ENCODE measurements at regions not wholly inside any gene's neighbourhood (a gene's known extent, or its start where the extent isn't known, plus 50 kb on each side); places are given as distances from the start of the nearest gene placed in this dataset.
"Not testable (repeated sequence)": the region's sequence is repeated elsewhere in the genome, so short reads cannot be mapped to it uniquely, and the experiment has no call there.

DNA sequence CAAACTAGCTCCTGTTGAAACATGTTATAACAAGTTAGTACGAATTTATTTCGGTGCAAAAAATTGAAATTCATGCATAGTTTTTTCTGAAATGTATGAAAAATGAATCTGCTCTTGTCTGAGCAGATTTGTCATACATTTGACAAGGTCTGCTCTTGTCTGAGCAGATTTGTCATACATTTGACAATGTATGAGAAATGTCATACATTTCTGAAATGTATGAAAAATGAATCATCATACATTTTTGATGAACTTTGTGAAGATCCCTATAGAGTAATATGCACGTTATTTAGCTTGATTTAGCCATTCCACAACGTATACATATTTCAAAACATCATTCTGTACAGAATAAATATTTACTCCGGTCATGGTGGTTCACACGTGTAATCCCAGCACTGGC is 85.9 kb upstream of the PARP8 start:
- POLR2A ChIA-PET = no interaction called here
- peaks cover 23 to 33% (median 32%) of the 10 kb centered on the region in 3 donors for H3K4me1 Mint-ChIP-seq

DNA sequence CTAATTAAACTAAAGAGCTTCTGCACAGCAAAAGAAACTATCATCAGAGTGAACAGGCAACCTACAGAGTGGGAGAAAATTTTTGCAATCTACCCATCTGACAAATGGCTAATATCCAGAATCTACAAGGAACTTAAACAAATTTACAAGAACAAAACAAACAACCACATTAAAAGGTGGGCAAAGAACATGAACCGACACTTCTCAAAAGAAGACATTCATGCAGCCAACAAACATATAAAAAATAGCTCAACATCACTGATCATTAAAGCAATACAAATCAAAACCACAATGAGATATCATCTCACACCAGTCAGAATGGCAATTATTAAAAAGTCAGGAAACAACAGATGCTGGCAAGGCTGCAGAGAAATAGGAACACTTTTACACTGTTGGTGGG is 84.6 kb upstream of the PARP8 start:
- DNase-seq; H3K27me3 Mint-ChIP-seq; H3K27me3 ChIP-seq (replicated peaks in 1 of 2; ENCODE audit: control insufficient read depth in 2 of 2, extremely low read depth in 1 of 2, insufficient read depth in 2 of 2, low read length in 1 of 2); H3K4me3 Mint-ChIP-seq; H3K9me3 Mint-ChIP-seq; H3K36me3 Mint-ChIP-seq; H3K27ac ChIP-seq (ENCODE audit: low read length); H3K9me3 ChIP-seq; POLR2A ChIA-PET; ATAC-seq (replicated peaks in 1 of 4); CTCF ChIA-PET; H3K36me3 ChIP-seq (ENCODE audit: control insufficient read depth in 2 of 2, extremely low read depth in 1 of 2, insufficient read depth in 1 of 2, low read length in 1 of 2); H3K4me1 ChIP-seq (ENCODE audit: control insufficient read depth in 1 of 2, extremely low read depth in 1 of 2, insufficient read depth in 2 of 2, low read length in 2 of 2); H3K4me3 ChIP-seq (ENCODE audit: control insufficient read depth in 1 of 2, extremely low read depth in 1 of 2, low read length in 1 of 2): not testable (repeated sequence)
- no CpG with 5 or more reads among the region's 1 CpG for WGBS (ENCODE audit: insufficient coverage)
- Mint-ChIP-seq H3K4me1 (peaks cover 10 to 20% (median 19%) of the 10 kb centered on the region in 3 donors), H3K27ac (peak overlapping the region in 1 of 2 donors; percentile 34)

More for the DNA sequence above, 85.9 kb upstream of the PARP8 start:
- Histone ChIP-seq H3K36me3 (ENCODE audit: control insufficient read depth in 2 of 2, extremely low read depth in 1 of 2, insufficient read depth in 1 of 2, low read length in 1 of 2) (no peaks in the 10 kb centered on the region), H3K27me3 (replicated peaks in 1 of 2; ENCODE audit: control insufficient read depth in 2 of 2, extremely low read depth in 1 of 2, insufficient read depth in 2 of 2, low read length in 1 of 2) (no peaks in the 10 kb centered on the region), H3K9me3 (peaks cover 1% of the 10 kb centered on the region), H3K27ac (ENCODE audit: low read length) (no peak overlapping the region), H3K4me3 (ENCODE audit: control insufficient read depth in 1 of 2, extremely low read depth in 1 of 2, low read length in 1 of 2) (no peak overlapping the region), H3K4me1 (ENCODE audit: control insufficient read depth in 1 of 2, extremely low read depth in 1 of 2, insufficient read depth in 2 of 2, low read length in 2 of 2) (no peaks in the 10 kb centered on the region)
- Mint-ChIP-seq H3K36me3 (peaks cover 6% of the 10 kb centered on the region), H3K9me3 (peaks cover 0 to 9% (median 5%) of the 10 kb centered on the region in 3 donors), H3K27me3 (no peaks in the 10 kb centered on the region), H3K27ac (no peak overlapping the region), H3K4me3 (no peak overlapping the region)
- CTCF ChIA-PET = no interaction called here
- DNase-seq = no peak
- WGBS (ENCODE audit: insufficient coverage) = 100% methylated on average over 1 of the region's 6 CpGs
- no peak for ATAC-seq (replicated peaks in 1 of 4)

GRCh38 chr5:50582699-50583098 is 83.7 kb upstream of the PARP8 start:
- no peaks in the 10 kb centered on the region for H3K27me3 Mint-ChIP-seq
- Histone ChIP-seq H3K4me3 (ENCODE audit: control insufficient read depth in 1 of 2, extremely low read depth in 1 of 2, low read length in 1 of 2) (no peak overlapping the region), H3K4me1 (ENCODE audit: control insufficient read depth in 1 of 2, extremely low read depth in 1 of 2, insufficient read depth in 2 of 2, low read length in 2 of 2) (no peaks in the 10 kb centered on the region), H3K36me3 (ENCODE audit: control insufficient read depth in 2 of 2, extremely low read depth in 1 of 2, insufficient read depth in 1 of 2, low read length in 1 of 2) (no peaks in the 10 kb centered on the region), H3K27me3 (replicated peaks in 1 of 2; ENCODE audit: control insufficient read depth in 2 of 2, extremely low read depth in 1 of 2, insufficient read depth in 2 of 2, low read length in 1 of 2) (no peaks in the 10 kb centered on the region), H3K9me3 (peaks cover 2% of the 10 kb centered on the region), H3K27ac (ENCODE audit: low read length) (no peak overlapping the region)
- DNase-seq (no peak), ATAC-seq (replicated peaks in 1 of 4) (no peak)
- H3K9me3 Mint-ChIP-seq = peaks cover 0 to 9% (median 5%) of the 10 kb centered on the region in 3 donors
- CTCF ChIA-PET = no interaction called here
- H3K4me1 Mint-ChIP-seq = peaks cover 7 to 19% (median 16%) of the 10 kb centered on the region in 3 donors
- POLR2A ChIA-PET = no interaction called here
- no peak overlapping the region for H3K4me3 Mint-ChIP-seq
- WGBS (ENCODE audit: insufficient coverage) = no CpG with 5 or more reads among the region's 2 CpGs
- peaks cover 6% of the 10 kb centered on the region for H3K36me3 Mint-ChIP-seq
- no peak overlapping the region for H3K27ac Mint-ChIP-seq

DNA sequence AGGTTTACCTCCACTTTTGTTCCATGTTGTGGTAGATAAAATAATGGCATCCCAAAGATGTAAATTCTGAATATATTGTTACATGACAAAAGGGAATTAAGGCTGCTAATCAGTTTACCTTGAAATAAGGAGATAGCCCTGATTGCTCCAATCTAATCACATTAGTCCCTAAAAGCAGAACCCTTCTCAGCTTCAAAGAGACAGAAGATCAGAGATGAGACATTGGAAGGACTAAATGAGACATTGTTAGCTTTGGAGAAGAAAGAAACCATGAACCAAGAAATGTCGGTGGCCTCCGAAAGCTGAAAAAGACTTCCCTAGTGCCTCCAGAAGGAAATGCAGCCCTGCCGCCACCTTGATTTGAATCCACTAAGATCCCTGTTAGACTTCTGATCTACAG is 82.8 kb upstream of the PARP8 start:
- no CpG with 5 or more reads among the region's 3 CpGs for WGBS (ENCODE audit: insufficient coverage)
- H3K4me1 ChIP-seq (ENCODE audit: control insufficient read depth in 1 of 2, extremely low read depth in 1 of 2, insufficient read depth in 2 of 2, low read length in 2 of 2) = no peaks in the 10 kb centered on the region
- ChIA-PET CTCF (no interaction called here), POLR2A (no interaction called here)
- no peak overlapping the region for H3K4me3 Mint-ChIP-seq
- H3K27ac ChIP-seq (ENCODE audit: low read length) = no peak overlapping the region
- no peaks in the 10 kb centered on the region for H3K27me3 ChIP-seq (replicated peaks in 1 of 2; ENCODE audit: control insufficient read depth in 2 of 2, extremely low read depth in 1 of 2, insufficient read depth in 2 of 2, low read length in 1 of 2)
- no peak for DNase-seq
- H3K4me3 ChIP-seq (ENCODE audit: control insufficient read depth in 1 of 2, extremely low read depth in 1 of 2, low read length in 1 of 2) = no peak overlapping the region
- no peak for ATAC-seq (replicated peaks in 1 of 4)
- H3K9me3 ChIP-seq = peaks cover 2% of the 10 kb centered on the region
- peaks cover 8 to 19% (median 10%) of the 10 kb centered on the region in 3 donors for H3K4me1 Mint-ChIP-seq
- peaks cover 6% of the 10 kb centered on the region for H3K36me3 Mint-ChIP-seq
- H3K27ac Mint-ChIP-seq = no peak overlapping the region
- no peaks in the 10 kb centered on the region for H3K36me3 ChIP-seq (ENCODE audit: control insufficient read depth in 2 of 2, extremely low read depth in 1 of 2, insufficient read depth in 1 of 2, low read length in 1 of 2)
- peaks cover 0 to 9% (median 5%) of the 10 kb centered on the region in 3 donors for H3K9me3 Mint-ChIP-seq
- H3K27me3 Mint-ChIP-seq = no peaks in the 10 kb centered on the region

DNA sequence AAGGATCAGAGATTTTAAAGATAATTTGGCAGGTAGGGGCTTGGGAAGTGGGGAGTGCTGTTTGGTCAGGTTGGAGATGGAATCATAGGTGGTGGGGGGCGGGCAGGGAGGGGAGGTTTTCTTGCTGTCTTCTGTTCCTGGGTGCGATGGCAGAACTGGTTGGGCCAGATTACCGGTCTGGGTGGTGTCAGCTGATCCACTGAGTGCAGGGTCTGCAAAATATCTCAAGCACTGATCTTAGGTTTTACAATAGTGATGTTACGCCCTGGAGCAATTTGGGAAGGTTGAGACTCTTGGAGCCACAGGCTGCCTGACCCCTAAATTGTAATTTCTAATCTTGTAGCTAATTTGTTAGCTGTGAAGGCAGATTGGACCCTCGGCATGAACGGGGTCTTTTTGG is 78.0 kb upstream of the PARP8 start:
- H3K36me3 ChIP-seq (ENCODE audit: control insufficient read depth in 2 of 2, extremely low read depth in 1 of 2, insufficient read depth in 1 of 2, low read length in 1 of 2); H3K36me3 Mint-ChIP-seq; H3K9me3 Mint-ChIP-seq; H3K4me3 ChIP-seq (ENCODE audit: control insufficient read depth in 1 of 2, extremely low read depth in 1 of 2, low read length in 1 of 2); H3K27ac ChIP-seq (ENCODE audit: low read length); H3K27me3 ChIP-seq (replicated peaks in 1 of 2; ENCODE audit: control insufficient read depth in 2 of 2, extremely low read depth in 1 of 2, insufficient read depth in 2 of 2, low read length in 1 of 2); H3K4me3 Mint-ChIP-seq; H3K9me3 ChIP-seq; POLR2A ChIA-PET; ATAC-seq (replicated peaks in 1 of 4); DNase-seq; H3K27me3 Mint-ChIP-seq; CTCF ChIA-PET: not testable (repeated sequence)
- Mint-ChIP-seq H3K27ac (peak overlapping the region in 1 of 2 donors; percentile 34), H3K4me1 (peaks cover 35 to 50% (median 45%) of the 10 kb centered on the region in 3 donors)
- WGBS (ENCODE audit: insufficient coverage) = 97% methylated on average over 4 of the region's 6 CpGs
- peaks cover 16 to 19% of the 10 kb centered on the region in 2 experiments for H3K4me1 ChIP-seq (ENCODE audit: control insufficient read depth in 1 of 2, extremely low read depth in 1 of 2, insufficient read depth in 2 of 2, low read length in 2 of 2)

- H3K9me3 Mint-ChIP-seq; CTCF ChIA-PET; H3K27me3 ChIP-seq (replicated peaks in 1 of 2; ENCODE audit: control insufficient read depth in 2 of 2, extremely low read depth in 1 of 2, insufficient read depth in 2 of 2, low read length in 1 of 2); H3K4me3 ChIP-seq (ENCODE audit: control insufficient read depth in 1 of 2, extremely low read depth in 1 of 2, low read length in 1 of 2); H3K36me3 Mint-ChIP-seq; H3K36me3 ChIP-seq (ENCODE audit: control insufficient read depth in 2 of 2, extremely low read depth in 1 of 2, insufficient read depth in 1 of 2, low read length in 1 of 2); DNase-seq; H3K27me3 Mint-ChIP-seq; H3K9me3 ChIP-seq; POLR2A ChIA-PET; ATAC-seq (replicated peaks in 1 of 4): not testable (repeated sequence)
- Mint-ChIP-seq H3K27ac (peak overlapping the region; percentile 88 to 90), H3K4me3 (peak overlapping the region; percentile 25 to 41 (median 39)), H3K4me1 (peaks cover 47 to 64% (median 60%) of the 10 kb centered on the region in 3 donors)
- H3K27ac ChIP-seq (ENCODE audit: low read length) = peak overlapping the region; percentile 90
- WGBS (ENCODE audit: insufficient coverage) = no CpG with 5 or more reads among the region's 5 CpGs
- peaks cover 19 to 26% of the 10 kb centered on the region in 2 experiments for H3K4me1 ChIP-seq (ENCODE audit: control insufficient read depth in 1 of 2, extremely low read depth in 1 of 2, insufficient read depth in 2 of 2, low read length in 2 of 2)
Measured at GRCh38 chr5:50590444-50591189, 75.8 kb upstream of the PARP8 start.

Measured in T-cell (primary cell).